ENCODE measurements at regions not wholly inside any gene's neighbourhood (a gene's known extent, or its start where the extent isn't known, plus 50 kb on each side); places are given as distances from the start of the nearest gene placed in this dataset.
"Not testable (repeated sequence)": the region's sequence is repeated elsewhere in the genome, so short reads cannot be mapped to it uniquely, and the experiment has no call there.

- ChIA-PET CTCF (no interaction called here), POLR2A (no interaction called here)
- Mint-ChIP-seq H3K4me1 (ENCODE audit: low read depth) (no peaks in the 10 kb centered on the region), H3K27me3 (no peaks in the 10 kb centered on the region), H3K36me3 (ENCODE audit: low read depth) (no peaks in the 10 kb centered on the region), H3K27ac (no peak overlapping the region), H3K4me3 (no peak overlapping the region), H3K9me3 (peaks cover 3% of the 10 kb centered on the region)
- TF ChIP-seq CTCF (IDR thresholded peaks at IDR 0.05) = no peak
- intact Hi-C loops (cut with micrococcal nuclease) = no loop called here
- ATAC-seq = no peak
- no peak for DNase-seq
Measured at GRCh38 chr6:126672649-126673048, 332.7 kb downstream of the CENPW start.

- H3K4me3 Mint-ChIP-seq; H3K9me3 Mint-ChIP-seq; POLR2A ChIA-PET; H3K36me3 Mint-ChIP-seq (ENCODE audit: low read depth); intact Hi-C loops (cut with micrococcal nuclease); CTCF ChIA-PET; DNase-seq; H3K4me1 Mint-ChIP-seq (ENCODE audit: low read depth); H3K27ac Mint-ChIP-seq; ATAC-seq; H3K27me3 Mint-ChIP-seq: not testable (repeated sequence)
Measured at GRCh38 chr6:126673749-126674148, 333.8 kb downstream of the CENPW start.

GRCh38 chr6:126682440-126682839 lies 342.5 kb downstream of the CENPW start:
- POLR2A ChIA-PET = no interaction called here
- CTCF ChIA-PET = no interaction called here
- no peaks in the 10 kb centered on the region for H3K4me1 Mint-ChIP-seq (ENCODE audit: low read depth)
- no peak for ATAC-seq
- intact Hi-C loops (cut with micrococcal nuclease) = no loop called here
- no peak overlapping the region for H3K27ac Mint-ChIP-seq
- H3K9me3 Mint-ChIP-seq = no peaks in the 10 kb centered on the region
- H3K36me3 Mint-ChIP-seq (ENCODE audit: low read depth) = no peaks in the 10 kb centered on the region
- DNase-seq = no peak
- TF ChIP-seq CTCF (IDR thresholded peaks at IDR 0.05) = no peak
- no peaks in the 10 kb centered on the region for H3K27me3 Mint-ChIP-seq
- H3K4me3 Mint-ChIP-seq = no peak overlapping the region

GRCh38 chr6:126685182-126685581 lies 345.3 kb downstream of the CENPW start:
- no peak for TF ChIP-seq CTCF (IDR thresholded peaks at IDR 0.05)
- Mint-ChIP-seq H3K4me3 (no peak overlapping the region), H3K9me3 (peaks cover 6% of the 10 kb centered on the region), H3K27ac (no peak overlapping the region), H3K4me1 (ENCODE audit: low read depth) (no peaks in the 10 kb centered on the region), H3K27me3 (no peaks in the 10 kb centered on the region), H3K36me3 (ENCODE audit: low read depth) (no peaks in the 10 kb centered on the region)
- no peak for DNase-seq
- intact Hi-C loops (cut with micrococcal nuclease) = no loop called here
- ChIA-PET POLR2A (no interaction called here), CTCF (no interaction called here)
- no peak for ATAC-seq

GRCh38 chr6:126696921-126697693 lies 357.2 kb downstream of the CENPW start:
- no peak overlapping the region for H3K27ac Mint-ChIP-seq
- intact Hi-C loops (cut with micrococcal nuclease) = no loop called here
- DNase-seq = no peak
- no peaks in the 10 kb centered on the region for H3K9me3 Mint-ChIP-seq
- POLR2A ChIA-PET = no interaction called here
- no peaks in the 10 kb centered on the region for H3K27me3 Mint-ChIP-seq
- no peaks in the 10 kb centered on the region for H3K36me3 Mint-ChIP-seq (ENCODE audit: low read depth)
- TF ChIP-seq CTCF (IDR thresholded peaks at IDR 0.05) = no peak
- no peak overlapping the region for H3K4me3 Mint-ChIP-seq
- H3K4me1 Mint-ChIP-seq (ENCODE audit: low read depth) = no peaks in the 10 kb centered on the region
- no peak for ATAC-seq
- CTCF ChIA-PET = interaction anchor here (1.2 kb wide), 1 partner anchor 18 kb away, joined by 4 read pairs; no protein-coding TSS in a partner anchor
